ENCODE measurements at regions not wholly inside any gene's neighbourhood (a gene's known extent, or its start where the extent isn't known, plus 50 kb on each side); places are given as distances from the start of the nearest gene placed in this dataset.

GRCh38 chr6:156552849-156553248 lies 224.3 kb upstream of the ARID1B start:
- Histone ChIP-seq H3K36me3 (ENCODE audit: insufficient read depth, low read length) (no peaks in the 10 kb centered on the region), H3K4me3 (ENCODE audit: low read length) (no peak overlapping the region), H3K27ac (ENCODE audit: low read length) (no peak overlapping the region), H2AFZ (ENCODE audit: low read depth, low read length) (no peak overlapping the region), H3K79me2 (replicated peaks; ENCODE audit: insufficient read depth, low read length) (no peaks in the 10 kb centered on the region), H3F3A (ENCODE audit: insufficient read depth, low read length, poor library complexity, severe bottlenecking) (no peaks in the 10 kb centered on the region), H3K9me3 (ENCODE audit: low read length) (no peaks in the 10 kb centered on the region), H3K27me3 (ENCODE audit: insufficient read depth, low read depth, low read length) (no peaks in the 10 kb centered on the region), H3K9me2 (ENCODE audit: insufficient read depth, low read length) (no peaks in the 10 kb centered on the region), H3K9ac (ENCODE audit: low read length) (no peak overlapping the region), H4K20me1 (ENCODE audit: insufficient read depth) (no peaks in the 10 kb centered on the region), H3K4me2 (ENCODE audit: low read length) (no peak overlapping the region)
- TF ChIP-seq SMC3 (conservative IDR thresholded peaks at IDR 0.05; ENCODE audit: poor library complexity) = no peak
- TF ChIP-seq CTCF (IDR thresholded peaks at IDR 0.05; ENCODE audit: poor library complexity, severe bottlenecking) = no peak
- no peak for TF ChIP-seq RAD21 (conservative IDR thresholded peaks at IDR 0.05)
- TF ChIP-seq EP300 (conservative IDR thresholded peaks at IDR 0.05; ENCODE audit: poor library complexity, severe bottlenecking) = no peak

- Histone ChIP-seq H3K9me2 (ENCODE audit: insufficient read depth, low read length) (no peaks in the 10 kb centered on the region), H3F3A (ENCODE audit: insufficient read depth, low read length, poor library complexity, severe bottlenecking) (no peaks in the 10 kb centered on the region), H3K79me2 (replicated peaks; ENCODE audit: insufficient read depth, low read length) (no peaks in the 10 kb centered on the region), H3K9me3 (ENCODE audit: low read length) (no peaks in the 10 kb centered on the region), H3K27ac (ENCODE audit: low read length) (no peak overlapping the region), H3K4me2 (ENCODE audit: low read length) (no peak overlapping the region), H2AFZ (ENCODE audit: low read depth, low read length) (no peak overlapping the region), H3K27me3 (ENCODE audit: insufficient read depth, low read depth, low read length) (no peaks in the 10 kb centered on the region), H3K36me3 (ENCODE audit: insufficient read depth, low read length) (no peaks in the 10 kb centered on the region), H3K4me3 (ENCODE audit: low read length) (no peak overlapping the region), H4K20me1 (ENCODE audit: insufficient read depth) (no peaks in the 10 kb centered on the region), H3K9ac (ENCODE audit: low read length) (no peak overlapping the region)
- TF ChIP-seq EZH2 (IDR thresholded peaks at IDR 0.05; ENCODE audit: borderline replicate concordance, insufficient read depth, low read length, poor library complexity, severe bottlenecking) (no peak), EP300 (conservative IDR thresholded peaks at IDR 0.05; ENCODE audit: poor library complexity, severe bottlenecking) (no peak), RAD21 (conservative IDR thresholded peaks at IDR 0.05) (no peak), POLR2AphosphoS5 (IDR thresholded peaks at IDR 0.05) (no peak), MXI1 (conservative IDR thresholded peaks at IDR 0.05; ENCODE audit: poor library complexity, severe bottlenecking) (no peak), TAF1 (IDR thresholded peaks at IDR 0.05; ENCODE audit: low read depth) (no peak), REST (IDR thresholded peaks at IDR 0.05; ENCODE audit: borderline replicate concordance) (no peak), CTCF (IDR thresholded peaks at IDR 0.05; ENCODE audit: poor library complexity, severe bottlenecking) (no peak)
These were observed 226.2 kb upstream of the ARID1B start for GRCh38 chr6:156550949-156551348.

Data from neural cell (in vitro differentiated cells).